NCI-H510A (cell line): ENCODE measurements at regions not wholly inside any gene's neighbourhood (a gene's known extent, or its start where the extent isn't known, plus 50 kb on each side); places are given as distances from the start of the nearest gene placed in this dataset.
"Not testable (repeated sequence)": the region's sequence is repeated elsewhere in the genome, so short reads cannot be mapped to it uniquely, and the experiment has no call there.

Experiments used
- DNase-seq: peaks from one replicate; lab custom pipeline; 2025; lab: John Stamatoyannopoulos, UW

- no peak for DNase-seq
These were observed 123.4 kb downstream of the POSTN start for GRCh38 chr13:37475151-37475550.

GRCh38 chr13:37473035-37473434 lies 125.5 kb downstream of the POSTN start:
- no peak for DNase-seq

GRCh38 chr13:37472266-37472665 lies 126.3 kb downstream of the POSTN start:
- not testable (repeated sequence) for DNase-seq

- DNase-seq: no peak
These were observed 138.4 kb downstream of the POSTN start for GRCh38 chr13:37460166-37460565.

- no peak for DNase-seq
These were observed 141.0 kb downstream of the POSTN start for GRCh38 chr13:37457612-37458011.

GRCh38 chr13:37456506-37456905 lies 142.1 kb downstream of the POSTN start:
- DNase-seq: no peak

GRCh38 chr13:37456041-37456440 lies 142.5 kb downstream of the POSTN start:
- DNase-seq: no peak

GRCh38 chr13:37453246-37453645 lies 145.3 kb downstream of the POSTN start:
- no peak for DNase-seq

- no peak for DNase-seq
These were observed 148.3 kb downstream of the POSTN start for GRCh38 chr13:37450276-37450675.

GRCh38 chr13:37448153-37448552 lies 150.4 kb downstream of the POSTN start:
- no peak for DNase-seq

- no peak for DNase-seq
These were observed 152.1 kb downstream of the POSTN start for GRCh38 chr13:37446503-37446902.

- DNase-seq: no peak
These were observed 155.0 kb downstream of the POSTN start for GRCh38 chr13:37443538-37443937.

- DNase-seq: no peak
These were observed 155.6 kb downstream of the POSTN start for GRCh38 chr13:37442996-37443395.

- no peak for DNase-seq
These were observed 162.7 kb downstream of the POSTN start for GRCh38 chr13:37435881-37436280.

- DNase-seq: no peak
These were observed 165.5 kb downstream of the POSTN start for GRCh38 chr13:37433086-37433485.

GRCh38 chr13:37429976-37430375 lies 168.6 kb downstream of the POSTN start:
- no peak for DNase-seq

GRCh38 chr13:37427843-37428494 lies 170.6 kb downstream of the POSTN start:
- DNase-seq: no peak

GRCh38 chr13:37418490-37418889 lies 180.1 kb downstream of the POSTN start:
- DNase-seq: no peak

- no peak for DNase-seq
These were observed 181.5 kb downstream of the POSTN start for GRCh38 chr13:37417060-37417441.

GRCh38 chr13:37416291-37417059 lies 182.1 kb downstream of the POSTN start:
- no peak for DNase-seq

GRCh38 chr13:37413161-37413560 lies 185.4 kb downstream of the POSTN start:
- DNase-seq: no peak

- no peak for DNase-seq
These were observed 186.2 kb downstream of the POSTN start for GRCh38 chr13:37412241-37412921.

GRCh38 chr13:37410316-37410715 lies 188.3 kb downstream of the POSTN start:
- no peak for DNase-seq
